Ishikawa (cell line): ENCODE measurements at regions not wholly inside any gene's neighbourhood (a gene's known extent, or its start where the extent isn't known, plus 50 kb on each side); places are given as distances from the start of the nearest gene placed in this dataset.

Experiments
- CEBPB ChIP-seq: IDR thresholded peaks from 2 replicates; pipeline ENCODE4 v1.6.1; 2012
- CREB1 ChIP-seq: IDR thresholded peaks from 2 replicates; pipeline ENCODE4 v1.6.1; 2012; ENCODE audit warnings: low read depth
- EP300 ChIP-seq: IDR thresholded peaks from 2 replicates; pipeline ENCODE4 v1.6.1; 2012; ENCODE audit warnings: borderline replicate concordance
- MAX ChIP-seq: IDR thresholded peaks from 2 replicates; pipeline ENCODE4 v1.6.1; 2012
- NFIC ChIP-seq: IDR thresholded peaks from 2 replicates; pipeline ENCODE4 v1.6.1; 2012
- TAF1 ChIP-seq: IDR thresholded peaks from 2 replicates; pipeline ENCODE4 v1.6.1; 2012; ENCODE audit warnings: low read depth, mild to moderate bottlenecking
- TEAD4 ChIP-seq: IDR thresholded peaks from 2 replicates; pipeline ENCODE4 v1.6.1; 2012

GRCh38 chr7:33792547-33793105 is 112.7 kb upstream of the BMPER start:
- TF ChIP-seq CEBPB (no peak), TEAD4 (no peak), EP300 (no peak), MAX (no peak), NFIC (no peak), TAF1 (no peak), CREB1 (no peak)
